GM12878 (cell line): ENCODE measurements at regions not wholly inside any gene's neighbourhood (a gene's known extent, or its start where the extent isn't known, plus 50 kb on each side); places are given as distances from the start of the nearest gene placed in this dataset.

ENCODE experiments used
- POLR2AphosphoS2 ChIP-seq: IDR thresholded peaks from 2 replicates; pipeline ENCODE4 v1.6.1; 2011; ENCODE audit warnings: low read depth, mild to moderate bottlenecking, low read length, improper control_type of control experiment, moderate library complexity
- RAD51 ChIP-seq: fragments of 450-650 bp; IDR thresholded peaks from 2 replicates; pipeline ENCODE4 v1.6.1; 2016; ENCODE audit warnings: moderate library complexity, mild to moderate bottlenecking, inconsistent platforms
- RBBP5 ChIP-seq: fragments of 200-600 bp; sonication (generic); conservative IDR thresholded peaks from 2 replicates; pipeline ENCODE4 v1.6.1; 2016
- SMAD1 ChIP-seq: fragments of 450-650 bp; IDR thresholded peaks from 2 replicates; pipeline ENCODE4 v1.6.1; 2018; ENCODE audit warnings: mild to moderate bottlenecking, low read depth; ENCODE audit not compliant: partially characterized antibody
- ZSCAN29 ChIP-seq: fragments of 450-650 bp; IDR thresholded peaks from 2 replicates; pipeline ENCODE4 v1.6.1; 2017; ENCODE audit warnings: mild to moderate bottlenecking, moderate library complexity
- TF ChIP-seq, protein P1 (sequence below), 3 experiments: IDR thresholded peaks in 2 of 3; conservative IDR thresholded peaks in 1 of 3; 2 replicates each; pipeline ENCODE4 v1.5.1; 2011; ENCODE audit warnings: low read depth in 3 of 3, low read length in 3 of 3, mild to moderate bottlenecking in 3 of 3, control low read depth in 2 of 3, moderate library complexity in 2 of 3, inconsistent platforms in 1 of 3, mixed read lengths in 1 of 3; ENCODE audit not compliant: control insufficient read depth in 2 of 3, insufficient read depth in 1 of 3; ENCODE audit errors: extremely low read depth in 1 of 3

DNA sequence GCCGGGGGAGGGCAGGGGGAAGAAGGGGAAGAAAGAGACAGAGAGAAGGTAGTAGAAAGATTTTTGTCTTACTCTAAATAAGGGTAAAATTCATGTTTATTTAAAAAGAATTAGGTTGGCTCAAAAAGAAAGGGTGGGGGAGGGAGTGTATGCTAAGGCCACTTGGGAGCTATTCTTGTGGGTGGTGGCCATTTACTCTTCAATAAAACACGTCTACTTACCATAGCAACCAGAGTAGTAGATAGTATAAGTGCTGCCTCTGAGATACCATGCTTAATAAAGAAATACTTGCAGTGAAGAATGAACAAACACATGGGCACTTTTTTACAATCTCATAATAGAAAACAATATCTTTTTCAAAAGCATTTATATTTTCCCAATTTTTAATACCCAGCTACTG is 538.1 kb upstream of the PTBP2 start:
- no peak for TF ChIP-seq ZSCAN29
- TF ChIP-seq, protein P1, sequence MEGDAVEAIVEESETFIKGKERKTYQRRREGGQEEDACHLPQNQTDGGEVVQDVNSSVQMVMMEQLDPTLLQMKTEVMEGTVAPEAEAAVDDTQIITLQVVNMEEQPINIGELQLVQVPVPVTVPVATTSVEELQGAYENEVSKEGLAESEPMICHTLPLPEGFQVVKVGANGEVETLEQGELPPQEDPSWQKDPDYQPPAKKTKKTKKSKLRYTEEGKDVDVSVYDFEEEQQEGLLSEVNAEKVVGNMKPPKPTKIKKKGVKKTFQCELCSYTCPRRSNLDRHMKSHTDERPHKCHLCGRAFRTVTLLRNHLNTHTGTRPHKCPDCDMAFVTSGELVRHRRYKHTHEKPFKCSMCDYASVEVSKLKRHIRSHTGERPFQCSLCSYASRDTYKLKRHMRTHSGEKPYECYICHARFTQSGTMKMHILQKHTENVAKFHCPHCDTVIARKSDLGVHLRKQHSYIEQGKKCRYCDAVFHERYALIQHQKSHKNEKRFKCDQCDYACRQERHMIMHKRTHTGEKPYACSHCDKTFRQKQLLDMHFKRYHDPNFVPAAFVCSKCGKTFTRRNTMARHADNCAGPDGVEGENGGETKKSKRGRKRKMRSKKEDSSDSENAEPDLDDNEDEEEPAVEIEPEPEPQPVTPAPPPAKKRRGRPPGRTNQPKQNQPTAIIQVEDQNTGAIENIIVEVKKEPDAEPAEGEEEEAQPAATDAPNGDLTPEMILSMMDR (IDR thresholded peaks at IDR 0.05 in 2 of 3, conservative IDR thresholded peaks at IDR 0.05 in 1 of 3; ENCODE audit: control insufficient read depth in 2 of 3, extremely low read depth in 1 of 3, insufficient read depth in 1 of 3, low read depth in 3 of 3, low read length in 3 of 3) = no peak
- no peak for TF ChIP-seq RAD51
- TF ChIP-seq RBBP5 = no peak
- no peak for TF ChIP-seq SMAD1
- TF ChIP-seq POLR2AphosphoS2 = no peak
